Adrenal gland (tissue), 9 donors: ENCODE measurements at regions not wholly inside any gene's neighbourhood (a gene's known extent, or its start where the extent isn't known, plus 50 kb on each side); places are given as distances from the start of the nearest gene placed in this dataset.

Experiments
- DNase-seq, 7 donors: peaks; one replicate each; pipeline ENCODE4 v3.0.0-alpha.2; 2019 to 2020
- H3K27ac ChIP-seq, 5 donors: fragments of 200-600 bp; sonication (generic) in 4 of 5; 1 replicate in 3 of 5; 2 replicates in 2 of 5; pipeline versions ENCODE4 v1.5.1 to v1.8.0; 2016 to 2020; ENCODE audit warnings: mild to moderate bottlenecking in 1 of 5
- H3K27me3 ChIP-seq: fragments of 200-600 bp; 2 replicates; pipeline ENCODE4 v1.8.0; 2021
- H3K36me3 ChIP-seq, 2 donors: fragments of 200-600 bp; replicated peaks in 1 of 2; 1 replicate in 1 of 2; 2 replicates in 1 of 2; pipeline versions ENCODE4 v1.5.1 to v1.8.0; 2018 to 2022
- H3K4me1 ChIP-seq, 2 donors: fragments of 200-600 bp; replicated peaks in 1 of 2; 1 replicate in 1 of 2; 2 replicates in 1 of 2; pipeline versions ENCODE4 v1.5.1 to v1.8.0; 2018 to 2021
- H3K4me3 ChIP-seq, 4 donors: fragments of 200-600 bp; sonication (generic) in 3 of 4; one replicate each; pipeline ENCODE4 v1.5.1; 2016 to 2018
- H3K9me3 ChIP-seq, 3 donors: fragments of 200-600 bp; sonication (generic) in 1 of 3; replicated peaks in 1 of 3; 1 replicate in 2 of 3; 2 replicates in 1 of 3; pipeline versions ENCODE4 v1.5.1 to v1.8.0; 2016 to 2021
- POLR2A ChIP-seq, 2 donors: fragments of 450-650 bp; IDR thresholded peaks; one replicate each; pipeline ENCODE4 v1.6.1; 2017; ENCODE audit warnings: antibody characterized with exemption in 2 of 2, mild to moderate bottlenecking in 2 of 2, moderate library complexity in 1 of 2
- WGBS, 4 donors: extraction: QIAGEN DNeasy Blood & Tissue Kit in 2 of 4; methylation state at CpG; one replicate each; pipeline versions ENCODE4 v1.1.5 to v1.1.7; 2013 to 2017; 5-methylcytosine and 5-hydroxymethylcytosine counted together
- intact Hi-C, 2 donors: fragments of 100-400 bp; cut with DNase I; formaldehyde crosslinking; loops; one replicate each; pipeline versions ENCODE4 v1.14.1 to v1.15.0; 2022 to 2023
- TF ChIP-seq, protein P1 (sequence below), 6 experiments: fragments of 450-650 bp in 4 of 6; fragments of 200-600 bp in 2 of 6; sonication (generic) in 1 of 6; IDR thresholded peaks; 1 replicate in 5 of 6; 2 replicates in 1 of 6; pipeline versions ENCODE4 v1.5.1 to v1.8.0; 2016 to 2021; ENCODE audit warnings: antibody characterized with exemption in 6 of 6, mild to moderate bottlenecking in 2 of 6, moderate library complexity in 1 of 6
- donor health status: healthy with polysubstance abuse.
- donor health status: Bipolar disorder and iron deficiency.
- donor health status: DM: yes; HTN: yes; CAD: no.
- donor health status: DM: no; HTN: no; CAD: no.
- donor health status: DM: no; HTN: no; CAD: no.

GRCh38 chr10:129275886-129276285, 191.2 kb upstream of the MGMT start:
- Histone ChIP-seq H3K4me3 (no peak overlapping the region), H3K9me3 (no peaks in the 10 kb centered on the region), H3K27me3 (no peaks in the 10 kb centered on the region), H3K27ac (no peak overlapping the region), H3K4me1 (no peaks in the 10 kb centered on the region), H3K36me3 (no peaks in the 10 kb centered on the region)
- intact Hi-C loops = no loop called here
- TF ChIP-seq, protein P1, sequence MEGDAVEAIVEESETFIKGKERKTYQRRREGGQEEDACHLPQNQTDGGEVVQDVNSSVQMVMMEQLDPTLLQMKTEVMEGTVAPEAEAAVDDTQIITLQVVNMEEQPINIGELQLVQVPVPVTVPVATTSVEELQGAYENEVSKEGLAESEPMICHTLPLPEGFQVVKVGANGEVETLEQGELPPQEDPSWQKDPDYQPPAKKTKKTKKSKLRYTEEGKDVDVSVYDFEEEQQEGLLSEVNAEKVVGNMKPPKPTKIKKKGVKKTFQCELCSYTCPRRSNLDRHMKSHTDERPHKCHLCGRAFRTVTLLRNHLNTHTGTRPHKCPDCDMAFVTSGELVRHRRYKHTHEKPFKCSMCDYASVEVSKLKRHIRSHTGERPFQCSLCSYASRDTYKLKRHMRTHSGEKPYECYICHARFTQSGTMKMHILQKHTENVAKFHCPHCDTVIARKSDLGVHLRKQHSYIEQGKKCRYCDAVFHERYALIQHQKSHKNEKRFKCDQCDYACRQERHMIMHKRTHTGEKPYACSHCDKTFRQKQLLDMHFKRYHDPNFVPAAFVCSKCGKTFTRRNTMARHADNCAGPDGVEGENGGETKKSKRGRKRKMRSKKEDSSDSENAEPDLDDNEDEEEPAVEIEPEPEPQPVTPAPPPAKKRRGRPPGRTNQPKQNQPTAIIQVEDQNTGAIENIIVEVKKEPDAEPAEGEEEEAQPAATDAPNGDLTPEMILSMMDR (IDR thresholded peaks at IDR 0.05) = no peak
- DNase-seq = no peak
- 72 to 85% (median 84%) methylated on average over 9 of the region's 9 CpGs for WGBS, 4 donors

DNA sequence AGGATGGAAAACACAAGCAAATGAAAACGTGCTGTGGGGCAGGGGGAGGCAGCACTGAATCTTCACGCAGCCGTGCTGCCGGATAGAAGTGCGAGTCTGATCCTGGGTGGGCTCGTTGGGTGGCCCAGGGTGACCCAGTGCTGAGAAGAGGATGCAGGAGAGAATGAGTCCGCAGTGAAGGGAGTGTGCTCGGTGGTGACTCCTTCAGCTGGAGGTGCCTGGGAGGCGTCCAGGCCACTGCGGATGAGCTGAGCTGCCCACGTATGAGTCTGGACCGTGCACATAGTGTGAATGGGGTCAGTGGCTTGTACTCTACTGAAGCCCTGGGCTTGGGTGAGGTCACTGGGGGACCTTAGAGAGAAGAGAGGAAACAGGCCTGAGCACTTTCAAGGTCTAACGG, 190.0 kb upstream of the MGMT start:
- Histone ChIP-seq H3K9me3 (no peaks in the 10 kb centered on the region), H3K27ac (no peak overlapping the region), H3K4me1 (no peaks in the 10 kb centered on the region), H3K4me3 (no peak overlapping the region), H3K36me3 (no peaks in the 10 kb centered on the region), H3K27me3 (no peaks in the 10 kb centered on the region)
- no peak for DNase-seq
- no peak for TF ChIP-seq POLR2A (IDR thresholded peaks at IDR 0.05)
- TF ChIP-seq, protein P1 (IDR thresholded peaks at IDR 0.05) = no peak
- 75 to 81% (median 78%) methylated on average over 12 to 13 of the region's 13 CpGs for WGBS, 4 donors
- intact Hi-C loops = no loop called here

GRCh38 chr10:129277841-129278240, 189.2 kb upstream of the MGMT start:
- H3K4me3 ChIP-seq = no peak overlapping the region
- DNase-seq = no peak
- H3K9me3 ChIP-seq = no peaks in the 10 kb centered on the region
- intact Hi-C loops = no loop called here
- H3K36me3 ChIP-seq = no peaks in the 10 kb centered on the region
- no peaks in the 10 kb centered on the region for H3K27me3 ChIP-seq
- TF ChIP-seq POLR2A (IDR thresholded peaks at IDR 0.05) = no peak
- TF ChIP-seq, protein P1 (IDR thresholded peaks at IDR 0.05) = no peak
- WGBS, 4 donors = 84 to 89% (median 85%) methylated on average over 14 to 16 of the region's 16 CpGs
- H3K4me1 ChIP-seq = no peaks in the 10 kb centered on the region
- no peak overlapping the region for H3K27ac ChIP-seq

GRCh38 chr10:129278686-129279085, 188.4 kb upstream of the MGMT start:
- H3K36me3 ChIP-seq = no peaks in the 10 kb centered on the region
- no peaks in the 10 kb centered on the region for H3K4me1 ChIP-seq
- TF ChIP-seq, protein P1 (IDR thresholded peaks at IDR 0.05) = no peak
- TF ChIP-seq POLR2A (IDR thresholded peaks at IDR 0.05) = no peak
- WGBS, 4 donors = 56 to 66% (median 60%) methylated on average over 3 of the region's 3 CpGs
- no peaks in the 10 kb centered on the region for H3K9me3 ChIP-seq
- no peak for DNase-seq
- H3K27me3 ChIP-seq = no peaks in the 10 kb centered on the region
- intact Hi-C loops = no loop called here
- no peak overlapping the region for H3K27ac ChIP-seq
- no peak overlapping the region for H3K4me3 ChIP-seq
